C4-2B (cell line): ENCODE measurements at regions not wholly inside any gene's neighbourhood (a gene's known extent, or its start where the extent isn't known, plus 50 kb on each side); places are given as distances from the start of the nearest gene placed in this dataset.
A peak's percentile ranks its signal among the peaks of the same experiment; 100 is the strongest.

ENCODE experiments used
- H3K27ac ChIP-seq: fragments of 450-650 bp; 2 replicates; pipeline ENCODE4 v1.5.1; 2017
- CTCF ChIP-seq: fragments of 450-650 bp; conservative IDR thresholded peaks from 2 replicates; pipeline ENCODE4 v1.5.1; 2017; ENCODE audit warnings: mild to moderate bottlenecking
- ZFX ChIP-seq: fragments of 450-650 bp; IDR thresholded peaks from 2 replicates; pipeline ENCODE4 v1.6.1; 2017

- TF ChIP-seq ZFX = no peak
- TF ChIP-seq CTCF = no peak
- H3K27ac ChIP-seq = no peak overlapping the region
Observed at GRCh38 chr16:51382211-51382610, 231.1 kb upstream of the SALL1 start.

DNA sequence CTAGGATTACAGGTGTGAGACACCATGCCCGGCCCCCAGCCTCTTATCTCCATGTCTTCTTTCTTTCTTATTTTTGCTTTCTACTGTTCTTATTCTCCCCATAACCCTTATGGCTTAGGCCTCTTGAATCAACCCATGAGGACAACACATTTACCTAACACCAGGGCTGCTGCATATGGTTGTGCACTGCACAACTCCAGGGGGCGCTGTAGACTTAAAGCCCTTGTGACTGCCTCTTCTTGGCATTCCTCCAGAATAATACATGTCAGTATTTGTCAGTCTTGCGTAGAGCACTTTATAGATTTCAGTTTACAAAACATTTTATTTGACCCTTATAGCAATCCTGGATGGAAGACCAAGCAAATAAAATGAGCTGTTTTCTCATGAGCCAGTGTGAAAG, 225.0 kb upstream of the SALL1 start:
- TF ChIP-seq CTCF (peak; percentile 32), ZFX (no peak)
- no peak overlapping the region for H3K27ac ChIP-seq

DNA sequence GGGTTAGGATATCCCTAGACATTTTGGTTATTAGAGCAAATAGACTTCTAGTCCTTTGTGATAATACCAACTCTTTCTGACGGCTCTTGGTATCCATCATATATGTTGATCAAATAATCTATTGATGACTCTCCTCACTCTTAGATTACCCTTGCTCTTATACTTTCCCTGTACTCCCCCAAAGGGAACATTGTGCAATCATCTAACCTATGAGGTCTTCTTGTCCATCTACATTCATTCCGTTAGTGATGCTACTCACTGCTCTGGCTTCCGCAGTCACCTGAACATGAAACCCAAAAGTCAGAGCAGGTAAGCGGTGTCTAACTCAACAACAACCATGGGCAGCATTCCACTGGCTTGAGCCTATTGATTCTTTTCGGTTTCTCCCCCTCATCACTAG, 223.7 kb upstream of the SALL1 start:
- no peak overlapping the region for H3K27ac ChIP-seq
- no peak for TF ChIP-seq ZFX

DNA sequence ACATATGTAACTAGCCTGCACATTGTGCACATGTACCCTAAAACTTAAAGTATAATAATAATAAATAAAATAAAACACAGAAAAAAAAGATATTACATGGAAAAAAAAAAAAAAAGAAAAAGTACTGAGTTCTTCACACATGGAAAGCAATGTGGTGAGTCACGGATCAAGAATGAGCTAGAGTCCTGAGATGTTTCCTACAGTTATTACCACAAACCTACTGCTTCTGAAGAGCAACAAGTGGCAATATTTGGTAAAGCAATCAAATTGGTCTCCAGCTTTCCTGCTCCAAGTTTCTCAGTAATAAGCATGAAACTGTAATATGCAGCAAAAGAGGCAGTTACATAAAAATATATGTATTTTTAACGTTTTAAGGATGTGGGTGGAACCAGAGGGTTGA, 223.3 kb upstream of the SALL1 start:
- no peak overlapping the region for H3K27ac ChIP-seq
- TF ChIP-seq CTCF (no peak), ZFX (no peak)

DNA sequence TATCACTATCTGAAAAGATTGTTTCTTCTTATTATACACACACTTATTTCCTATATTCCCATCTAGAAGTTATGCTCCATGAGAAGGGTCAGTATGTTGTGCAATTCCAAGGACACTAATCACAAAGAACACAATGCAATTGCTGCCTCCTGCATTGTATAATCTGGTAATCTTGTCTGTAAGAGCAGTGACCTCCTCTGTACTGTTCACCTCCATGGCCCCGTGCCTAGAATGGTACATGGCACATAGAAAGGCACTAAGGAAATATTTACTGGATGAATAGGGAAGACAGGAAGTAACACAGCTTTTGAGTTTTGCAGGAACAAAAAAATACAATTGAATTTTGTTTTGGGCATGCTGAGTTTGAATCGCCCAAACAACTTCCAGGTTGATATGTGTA, 214.6 kb upstream of the SALL1 start:
- H3K27ac ChIP-seq = no peak overlapping the region
- TF ChIP-seq CTCF (no peak), ZFX (no peak)

DNA sequence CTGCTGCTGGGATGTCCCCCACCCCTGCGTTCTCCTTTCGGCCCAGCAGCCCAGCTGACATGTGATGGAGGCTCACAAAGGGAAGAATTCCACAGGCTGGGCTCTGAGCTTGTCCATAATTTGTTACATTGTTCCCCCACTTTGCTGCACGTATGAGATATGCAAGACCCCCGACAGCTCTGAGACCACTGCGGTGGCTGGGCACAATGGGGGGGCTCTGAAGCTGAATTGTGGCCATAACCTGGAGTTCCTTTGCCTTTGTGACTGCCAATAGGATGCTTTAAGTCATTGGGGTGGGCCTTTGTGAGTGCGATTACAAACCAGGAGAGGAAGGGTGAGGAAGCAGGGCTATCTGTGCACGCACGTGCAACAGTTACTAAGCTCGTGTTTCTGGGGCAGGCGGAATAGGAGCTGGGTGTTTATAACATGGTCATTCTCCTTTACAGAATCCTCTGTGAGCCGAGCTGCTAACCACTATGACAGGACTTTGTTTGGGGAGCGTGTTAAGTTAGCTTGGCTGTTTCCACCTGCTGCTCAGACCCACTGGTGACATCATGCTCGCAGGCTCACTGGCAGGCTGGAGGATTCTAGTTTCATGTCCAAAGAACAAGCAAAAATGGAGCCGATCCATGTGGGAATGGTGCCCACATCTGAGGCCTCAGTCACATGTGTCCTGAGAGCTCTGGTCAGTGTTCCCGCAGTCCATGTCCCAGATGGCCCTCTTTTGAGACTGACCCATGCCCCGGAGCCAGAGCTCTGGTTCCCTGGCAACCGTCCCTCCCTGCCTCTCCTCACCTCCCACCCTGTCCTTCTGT, 208.3 kb upstream of the SALL1 start:
- H3K27ac ChIP-seq = no peak overlapping the region
- TF ChIP-seq ZFX (no peak), CTCF (no peak)

DNA sequence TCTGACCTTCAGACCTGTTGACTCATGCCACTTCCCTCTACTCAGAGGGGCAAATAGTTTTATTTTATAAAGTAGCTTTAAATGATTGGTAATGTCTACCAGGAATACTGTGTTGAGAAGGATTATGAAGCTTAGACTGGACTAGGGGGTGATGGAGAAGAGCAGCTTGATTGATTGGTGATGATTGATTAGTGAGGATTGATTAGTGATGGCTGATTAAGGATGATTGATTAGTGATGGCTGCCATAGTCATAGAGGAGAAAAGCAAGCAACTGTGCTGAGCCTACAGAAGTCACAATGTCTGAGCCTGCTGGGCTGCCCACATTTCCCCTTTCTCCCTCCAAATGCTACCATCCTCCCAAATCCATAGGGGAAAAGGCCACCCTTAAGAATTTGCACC, 206.8 kb upstream of the SALL1 start:
- no peak for TF ChIP-seq ZFX
- no peak for TF ChIP-seq CTCF

DNA sequence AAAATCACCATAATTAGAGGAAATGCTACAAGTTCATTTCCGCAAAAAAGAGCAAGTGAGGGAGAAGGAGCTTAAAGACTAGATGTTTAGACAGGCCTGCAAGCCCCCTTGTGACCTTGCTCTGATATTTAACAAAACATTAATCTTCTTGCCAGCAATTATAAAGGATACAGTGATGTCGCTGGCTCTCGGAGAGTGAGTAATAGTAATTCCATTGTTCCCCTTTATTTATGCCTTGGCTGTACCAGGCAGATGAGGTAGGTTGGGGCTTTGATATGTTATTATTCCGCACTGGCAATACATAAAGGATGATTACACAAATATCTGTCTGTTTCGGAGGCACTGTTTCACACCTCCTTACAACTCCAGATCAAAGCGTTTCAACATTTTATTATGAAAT, 204.8 kb upstream of the SALL1 start:
- H3K27ac ChIP-seq = no peak overlapping the region
- no peak for TF ChIP-seq CTCF
- TF ChIP-seq ZFX = no peak

More for the DNA sequence above, 206.8 kb upstream of the SALL1 start:
- no peak overlapping the region for H3K27ac ChIP-seq
